ENCODE measurements at regions not wholly inside any gene's neighbourhood (a gene's known extent, or its start where the extent isn't known, plus 50 kb on each side); places are given as distances from the start of the nearest gene placed in this dataset.

GRCh38 chr3:40850861-40851260, 326.1 kb downstream of the ZNF621 start:
- Histone ChIP-seq H2AFZ (no peak overlapping the region), H3K9me3 (ENCODE audit: low read depth) (no peaks in the 10 kb centered on the region), H3K27ac (no peak overlapping the region), H3K4me2 (no peak overlapping the region), H3K36me3 (replicated peaks; ENCODE audit: insufficient read depth, low read depth) (no peaks in the 10 kb centered on the region), H3K27me3 (no peaks in the 10 kb centered on the region), H3K9me2 (replicated peaks; ENCODE audit: insufficient read depth) (no peaks in the 10 kb centered on the region), H3K4me3 (no peak overlapping the region), H3K79me2 (no peaks in the 10 kb centered on the region), H3K4me1 (ENCODE audit: insufficient read depth) (no peaks in the 10 kb centered on the region), H4K20me1 (ENCODE audit: insufficient read depth, poor library complexity, severe bottlenecking) (no peaks in the 10 kb centered on the region)
- TF ChIP-seq EZH2 (IDR thresholded peaks at IDR 0.05; ENCODE audit: borderline replicate concordance), result no peak
- TF ChIP-seq CTCF (IDR thresholded peaks at IDR 0.05; ENCODE audit: poor library complexity), result no peak
- WGBS (ENCODE audit: low lambda C conversion rate, missing lambda C conversion rate), result 81% methylated on average over 4 of the region's 4 CpGs
- no peak for DNase-seq (ENCODE audit: low spot score)

- Histone ChIP-seq H2AFZ (no peak overlapping the region), H3K9me2 (replicated peaks; ENCODE audit: insufficient read depth) (no peaks in the 10 kb centered on the region), H3K4me2 (no peak overlapping the region), H3K4me1 (ENCODE audit: insufficient read depth) (no peaks in the 10 kb centered on the region), H3K4me3 (no peak overlapping the region), H3K9me3 (ENCODE audit: low read depth) (no peaks in the 10 kb centered on the region), H3K79me2 (no peaks in the 10 kb centered on the region), H3K27ac (no peak overlapping the region), H4K20me1 (ENCODE audit: insufficient read depth, poor library complexity, severe bottlenecking) (no peaks in the 10 kb centered on the region), H3K27me3 (no peaks in the 10 kb centered on the region), H3K36me3 (replicated peaks; ENCODE audit: insufficient read depth, low read depth) (no peaks in the 10 kb centered on the region)
- 95% methylated on average over 3 of the region's 3 CpGs for WGBS (ENCODE audit: low lambda C conversion rate, missing lambda C conversion rate)
- DNase-seq (ENCODE audit: low spot score), result no peak
- TF ChIP-seq EZH2 (IDR thresholded peaks at IDR 0.05; ENCODE audit: borderline replicate concordance) (no peak), CTCF (IDR thresholded peaks at IDR 0.05; ENCODE audit: poor library complexity) (no peak), EZH2phosphoT487 (IDR thresholded peaks at IDR 0.05; ENCODE audit: low read depth, severe bottlenecking, unreplicated experiment) (no peak)
Observed at GRCh38 chr3:40851836-40852235, 327.1 kb downstream of the ZNF621 start.

GRCh38 chr3:40852712-40853111, 328.0 kb downstream of the ZNF621 start:
- Histone ChIP-seq H3K4me2 (no peak overlapping the region), H3K4me3 (no peak overlapping the region), H3K9me2 (replicated peaks; ENCODE audit: insufficient read depth) (no peaks in the 10 kb centered on the region), H3K27ac (no peak overlapping the region), H3K36me3 (replicated peaks; ENCODE audit: insufficient read depth, low read depth) (no peaks in the 10 kb centered on the region), H4K20me1 (ENCODE audit: insufficient read depth, poor library complexity, severe bottlenecking) (no peaks in the 10 kb centered on the region), H3K27me3 (no peaks in the 10 kb centered on the region), H3K79me2 (no peaks in the 10 kb centered on the region), H3K4me1 (ENCODE audit: insufficient read depth) (no peaks in the 10 kb centered on the region), H3K9me3 (ENCODE audit: low read depth) (no peaks in the 10 kb centered on the region), H2AFZ (no peak overlapping the region)
- TF ChIP-seq EZH2phosphoT487 (IDR thresholded peaks at IDR 0.05; ENCODE audit: low read depth, severe bottlenecking, unreplicated experiment) (no peak), EZH2 (IDR thresholded peaks at IDR 0.05; ENCODE audit: borderline replicate concordance) (no peak), CTCF (IDR thresholded peaks at IDR 0.05; ENCODE audit: poor library complexity) (no peak)
- WGBS (ENCODE audit: low lambda C conversion rate, missing lambda C conversion rate), result 100% methylated on average over 2 of the region's 2 CpGs
- no peak for DNase-seq (ENCODE audit: low spot score)

GRCh38 chr3:40853474-40853873, 328.7 kb downstream of the ZNF621 start:
- no peaks in the 10 kb centered on the region for H3K27me3 ChIP-seq
- WGBS (ENCODE audit: low lambda C conversion rate, missing lambda C conversion rate), result 88% methylated on average over 4 of the region's 4 CpGs
- no peaks in the 10 kb centered on the region for H3K4me1 ChIP-seq (ENCODE audit: insufficient read depth)
- TF ChIP-seq EZH2 (IDR thresholded peaks at IDR 0.05; ENCODE audit: borderline replicate concordance), result no peak
- no peak for TF ChIP-seq CTCF (IDR thresholded peaks at IDR 0.05; ENCODE audit: poor library complexity)
- no peak for TF ChIP-seq EZH2phosphoT487 (IDR thresholded peaks at IDR 0.05; ENCODE audit: low read depth, severe bottlenecking, unreplicated experiment)
- no peak overlapping the region for H3K4me3 ChIP-seq
- no peaks in the 10 kb centered on the region for H3K36me3 ChIP-seq (replicated peaks; ENCODE audit: insufficient read depth, low read depth)
- H2AFZ ChIP-seq, result no peak overlapping the region
- H4K20me1 ChIP-seq (ENCODE audit: insufficient read depth, poor library complexity, severe bottlenecking), result no peaks in the 10 kb centered on the region
- H3K9me2 ChIP-seq (replicated peaks; ENCODE audit: insufficient read depth), result no peaks in the 10 kb centered on the region
- no peak for DNase-seq (ENCODE audit: low spot score)
- no peak overlapping the region for H3K27ac ChIP-seq
- no peaks in the 10 kb centered on the region for H3K9me3 ChIP-seq (ENCODE audit: low read depth)
- no peak overlapping the region for H3K4me2 ChIP-seq
- no peaks in the 10 kb centered on the region for H3K79me2 ChIP-seq

Data from hepatocyte (in vitro differentiated cells).